Spinal cord (tissue), 9 donors: ENCODE measurements at regions not wholly inside any gene's neighbourhood (a gene's known extent, or its start where the extent isn't known, plus 50 kb on each side); places are given as distances from the start of the nearest gene placed in this dataset.

ENCODE experiments used
- DNase-seq, 6 donors: peaks; one replicate each; pipeline versions ENCODE4 v3.0.0 to v3.0.0-alpha.2; 2013 to 2015; ENCODE audit warnings: low spot score in 6 of 6, low read depth in 4 of 6
- H3K27ac ChIP-seq: one replicate; pipeline ENCODE4 v1.5.1; 2013; ENCODE audit warnings: low read depth, low read length, control low read depth
- H3K27me3 ChIP-seq: one replicate; pipeline ENCODE4 v1.6.1; 2013; ENCODE audit warnings: low read length; ENCODE audit not compliant: control insufficient read depth, insufficient read depth
- H3K36me3 ChIP-seq: one replicate; pipeline ENCODE4 v1.6.1; 2013; ENCODE audit warnings: low read length; ENCODE audit not compliant: control insufficient read depth, insufficient read depth
- H3K4me1 ChIP-seq: one replicate; pipeline ENCODE4 v1.6.1; 2013; ENCODE audit warnings: low read length; ENCODE audit not compliant: control insufficient read depth, insufficient read depth
- H3K4me3 ChIP-seq: one replicate; pipeline ENCODE4 v1.5.1; 2013; ENCODE audit warnings: low read depth, low read length, control low read depth
- H3K9me3 ChIP-seq: one replicate; pipeline ENCODE4 v1.6.1; 2013; ENCODE audit warnings: low read length; ENCODE audit not compliant: control insufficient read depth, insufficient read depth
- WGBS: methylation state at CpG from one replicate; pipeline ENCODE4 v1.1.5; 2013; ENCODE audit warnings: missing lambda C conversion rate; ENCODE audit not compliant: insufficient coverage; 5-methylcytosine and 5-hydroxymethylcytosine counted together
- donor health status: healthy.

GRCh38 chr1:29851691-29852090 lies 615.4 kb downstream of the PTPRU start:
- no peak overlapping the region for H3K4me3 ChIP-seq
- no peaks in the 10 kb centered on the region for H3K27me3 ChIP-seq
- 37% methylated on average over 8 of the region's 11 CpGs for WGBS
- no peaks in the 10 kb centered on the region for H3K36me3 ChIP-seq
- peak in 1 of 6 donors; percentile 60 for DNase-seq
- H3K4me1 ChIP-seq = peaks cover 19% of the 10 kb centered on the region
- no peak overlapping the region for H3K27ac ChIP-seq
- H3K9me3 ChIP-seq = no peaks in the 10 kb centered on the region

GRCh38 chr1:29849991-29850757 lies 613.9 kb downstream of the PTPRU start:
- no peak overlapping the region for H3K27ac ChIP-seq
- H3K27me3 ChIP-seq = no peaks in the 10 kb centered on the region
- no peaks in the 10 kb centered on the region for H3K9me3 ChIP-seq
- H3K36me3 ChIP-seq = no peaks in the 10 kb centered on the region
- 92% methylated on average over 5 of the region's 14 CpGs for WGBS
- H3K4me1 ChIP-seq = peaks cover 4% of the 10 kb centered on the region
- no peak overlapping the region for H3K4me3 ChIP-seq
- peak in 1 of 6 donors; percentile 42 for DNase-seq

- Histone ChIP-seq H3K27me3 (no peaks in the 10 kb centered on the region), H3K4me1 (no peaks in the 10 kb centered on the region), H3K36me3 (no peaks in the 10 kb centered on the region), H3K9me3 (no peaks in the 10 kb centered on the region), H3K27ac (no peak overlapping the region), H3K4me3 (no peak overlapping the region)
- WGBS = 85% methylated on average over 8 of the region's 10 CpGs
- peak in 2 of 6 donors; percentile 54 to 60 for DNase-seq
These were observed 612.9 kb downstream of the PTPRU start for GRCh38 chr1:29849038-29849750.

GRCh38 chr1:29845910-29846309 lies 609.6 kb downstream of the PTPRU start:
- Histone ChIP-seq H3K4me1 (no peaks in the 10 kb centered on the region), H3K4me3 (no peak overlapping the region), H3K27me3 (no peaks in the 10 kb centered on the region), H3K36me3 (no peaks in the 10 kb centered on the region), H3K9me3 (peaks cover 5% of the 10 kb centered on the region), H3K27ac (no peak overlapping the region)
- no peak for DNase-seq
- 60% methylated on average over 10 of the region's 12 CpGs for WGBS

- Histone ChIP-seq H3K36me3 (no peaks in the 10 kb centered on the region), H3K27me3 (no peaks in the 10 kb centered on the region), H3K4me1 (no peaks in the 10 kb centered on the region), H3K9me3 (peaks cover 5% of the 10 kb centered on the region), H3K4me3 (no peak overlapping the region), H3K27ac (no peak overlapping the region)
- WGBS = no CpG with 5 or more reads among the region's 1 CpG
- no peak for DNase-seq
These were observed 605.8 kb downstream of the PTPRU start for GRCh38 chr1:29842130-29842529.

- Histone ChIP-seq H3K9me3 (peaks cover 5% of the 10 kb centered on the region), H3K4me1 (no peaks in the 10 kb centered on the region), H3K36me3 (no peaks in the 10 kb centered on the region), H3K27me3 (no peaks in the 10 kb centered on the region), H3K4me3 (no peak overlapping the region), H3K27ac (no peak overlapping the region)
- no peak for DNase-seq
- 50% methylated on average over 1 of the region's 4 CpGs for WGBS
These were observed 603.4 kb downstream of the PTPRU start for GRCh38 chr1:29839726-29840125.

GRCh38 chr1:29838738-29839320 lies 602.5 kb downstream of the PTPRU start:
- no peak overlapping the region for H3K27ac ChIP-seq
- H3K4me1 ChIP-seq = no peaks in the 10 kb centered on the region
- H3K27me3 ChIP-seq = no peaks in the 10 kb centered on the region
- WGBS = 100% methylated on average over 2 of the region's 3 CpGs
- no peaks in the 10 kb centered on the region for H3K36me3 ChIP-seq
- H3K9me3 ChIP-seq = peaks cover 5% of the 10 kb centered on the region
- no peak for DNase-seq
- H3K4me3 ChIP-seq = no peak overlapping the region

- H3K9me3 ChIP-seq = no peaks in the 10 kb centered on the region
- no peak overlapping the region for H3K4me3 ChIP-seq
- no peaks in the 10 kb centered on the region for H3K4me1 ChIP-seq
- no peak for DNase-seq
- no peak overlapping the region for H3K27ac ChIP-seq
- WGBS = 73% methylated on average over 12 of the region's 12 CpGs
- no peaks in the 10 kb centered on the region for H3K27me3 ChIP-seq
- H3K36me3 ChIP-seq = no peaks in the 10 kb centered on the region
These were observed 600.6 kb downstream of the PTPRU start for GRCh38 chr1:29836651-29837646.

GRCh38 chr1:29835874-29836273 lies 599.6 kb downstream of the PTPRU start:
- no peaks in the 10 kb centered on the region for H3K27me3 ChIP-seq
- no peak overlapping the region for H3K4me3 ChIP-seq
- no peaks in the 10 kb centered on the region for H3K9me3 ChIP-seq
- no peaks in the 10 kb centered on the region for H3K36me3 ChIP-seq
- whole genome bisulfite sequencing = 70% methylated on average over 8 of the region's 8 CpGs
- H3K27ac ChIP-seq = no peak overlapping the region
- no peaks in the 10 kb centered on the region for H3K4me1 ChIP-seq
- no peak for DNase-seq
